Kidney epithelial cell (primary cell): ENCODE measurements at regions not wholly inside any gene's neighbourhood (a gene's known extent, or its start where the extent isn't known, plus 50 kb on each side); places are given as distances from the start of the nearest gene placed in this dataset.

ENCODE experiments used
- DNase-seq: peaks from one replicate; pipeline ENCODE4 v3.0.0-alpha.2; 2010; ENCODE audit warnings: low read depth
- H3K27me3 ChIP-seq: 2 replicates; pipeline ENCODE4 v1.6.0; 2011; ENCODE audit warnings: low read length; ENCODE audit not compliant: control insufficient read depth, insufficient read depth
- H3K36me3 ChIP-seq: 2 replicates; pipeline ENCODE4 v1.5.1; 2011; ENCODE audit warnings: low read length; ENCODE audit not compliant: control insufficient read depth, insufficient read depth
- H3K4me3 ChIP-seq: 2 replicates; pipeline ENCODE4 v1.5.1; 2011; ENCODE audit warnings: low read depth, mild to moderate bottlenecking, control low read depth, low read length
- CTCF ChIP-seq: IDR thresholded peaks from 2 replicates; pipeline ENCODE4 v1.5.1; 2011; ENCODE audit warnings: mild to moderate bottlenecking, moderate library complexity, low read length, control low read depth, inconsistent platforms; ENCODE audit not compliant: insufficient read depth, poor library complexity, severe bottlenecking

DNA sequence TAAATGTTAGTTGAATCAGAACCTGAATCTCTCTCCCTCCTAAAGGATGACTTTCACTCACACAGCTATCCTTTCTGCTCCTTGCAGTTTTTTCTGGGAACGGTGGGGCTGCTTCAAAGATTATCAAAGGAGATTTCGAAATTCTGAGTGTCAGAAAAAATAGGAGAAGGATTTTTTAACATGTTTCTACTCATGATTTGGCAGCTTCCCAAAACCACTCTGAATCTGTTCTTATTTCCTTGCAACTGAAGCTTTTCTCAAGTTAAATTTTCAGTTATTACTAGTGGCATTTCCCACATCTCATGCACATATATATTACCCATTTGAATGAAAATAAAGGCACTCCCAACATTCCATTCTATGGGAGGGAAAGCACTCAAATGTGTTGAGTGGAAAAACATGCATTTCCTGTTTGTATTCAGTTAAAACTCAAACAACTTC lies 123.6 kb downstream of the LCA5 start:
- Histone ChIP-seq H3K36me3 (no peaks in the 10 kb centered on the region), H3K27me3 (no peaks in the 10 kb centered on the region), H3K4me3 (no peak overlapping the region)
- no peak for TF ChIP-seq CTCF
- no peak for DNase-seq

- no peaks in the 10 kb centered on the region for H3K36me3 ChIP-seq
- TF ChIP-seq CTCF: no peak
- DNase-seq: no peak
- no peaks in the 10 kb centered on the region for H3K27me3 ChIP-seq
- H3K4me3 ChIP-seq: no peak overlapping the region
These were observed 126.4 kb downstream of the LCA5 start for GRCh38 chr6:79410806-79411205.

GRCh38 chr6:79408256-79408974 lies 128.8 kb downstream of the LCA5 start:
- H3K27me3 ChIP-seq: no peaks in the 10 kb centered on the region
- H3K36me3 ChIP-seq: no peaks in the 10 kb centered on the region
- TF ChIP-seq CTCF: no peak
- no peak for DNase-seq
- H3K4me3 ChIP-seq: no peak overlapping the region

DNA sequence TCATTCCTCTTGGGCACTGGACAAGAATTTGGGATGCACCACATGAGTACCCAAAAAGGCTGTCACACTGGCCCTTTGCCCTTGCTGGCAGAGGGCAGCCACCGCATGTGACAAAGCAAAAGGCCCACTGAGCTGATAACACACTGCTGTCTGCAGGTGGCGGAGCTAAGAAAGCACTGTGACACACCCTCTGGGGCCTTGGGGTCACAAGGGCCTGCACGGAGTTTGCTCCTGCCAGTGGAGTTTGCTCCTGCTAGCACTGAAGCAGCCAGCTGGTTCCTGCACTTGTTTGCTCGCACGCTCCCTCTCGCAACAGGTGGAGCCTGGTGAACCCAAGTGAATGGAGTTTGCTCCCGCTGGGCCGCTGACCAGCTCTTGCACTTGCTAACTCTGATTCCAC lies 132.6 kb downstream of the LCA5 start:
- no peak overlapping the region for H3K4me3 ChIP-seq
- TF ChIP-seq CTCF: no peak
- no peak for DNase-seq
- H3K36me3 ChIP-seq: no peaks in the 10 kb centered on the region
- H3K27me3 ChIP-seq: no peaks in the 10 kb centered on the region

DNA sequence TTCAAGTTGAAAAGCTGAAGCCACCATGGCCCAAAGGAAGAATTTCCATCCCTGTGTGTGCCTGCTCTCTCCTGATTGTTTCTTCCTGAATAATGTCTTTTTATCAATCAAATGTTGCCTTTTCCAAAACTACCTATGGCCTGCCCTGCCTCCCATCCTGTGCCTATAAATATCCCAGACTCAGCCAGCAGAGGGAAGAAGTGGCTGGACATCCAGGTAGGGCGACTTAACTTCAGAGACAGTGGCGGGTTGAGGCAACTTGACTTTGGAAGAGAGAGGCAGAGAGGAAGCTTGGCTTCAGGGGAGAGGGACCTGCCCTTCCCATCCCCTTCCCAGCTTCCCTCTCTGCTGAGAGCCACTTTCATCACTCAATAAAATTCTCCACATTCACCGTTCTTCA lies 133.0 kb downstream of the LCA5 start:
- no peak for DNase-seq
- Histone ChIP-seq H3K27me3 (no peaks in the 10 kb centered on the region), H3K36me3 (no peaks in the 10 kb centered on the region), H3K4me3 (no peak overlapping the region)
- TF ChIP-seq CTCF: no peak

DNA sequence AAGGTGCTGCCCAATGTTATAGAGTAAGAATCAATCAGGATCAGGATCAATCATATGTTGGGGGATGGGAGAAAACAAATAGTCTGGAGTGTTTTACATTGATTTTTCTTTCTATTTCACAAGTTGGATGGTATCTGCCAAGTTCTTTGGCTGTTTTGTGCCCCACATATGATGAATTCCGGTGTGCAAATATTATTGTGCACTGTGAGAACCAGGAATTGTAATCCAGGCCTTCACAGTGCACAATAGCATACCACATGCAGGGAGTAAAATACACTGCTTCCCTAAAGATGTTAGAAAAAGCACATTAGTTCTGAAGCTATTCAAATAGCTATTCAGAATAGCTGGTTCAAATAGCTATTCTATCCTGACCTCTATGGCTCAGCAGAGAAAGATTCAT lies 133.7 kb downstream of the LCA5 start:
- no peak for DNase-seq
- Histone ChIP-seq H3K27me3 (no peaks in the 10 kb centered on the region), H3K4me3 (no peak overlapping the region), H3K36me3 (no peaks in the 10 kb centered on the region)
- TF ChIP-seq CTCF: no peak
